ENCODE measurements at regions not wholly inside any gene's neighbourhood (a gene's known extent, or its start where the extent isn't known, plus 50 kb on each side); places are given as distances from the start of the nearest gene placed in this dataset.

DNA sequence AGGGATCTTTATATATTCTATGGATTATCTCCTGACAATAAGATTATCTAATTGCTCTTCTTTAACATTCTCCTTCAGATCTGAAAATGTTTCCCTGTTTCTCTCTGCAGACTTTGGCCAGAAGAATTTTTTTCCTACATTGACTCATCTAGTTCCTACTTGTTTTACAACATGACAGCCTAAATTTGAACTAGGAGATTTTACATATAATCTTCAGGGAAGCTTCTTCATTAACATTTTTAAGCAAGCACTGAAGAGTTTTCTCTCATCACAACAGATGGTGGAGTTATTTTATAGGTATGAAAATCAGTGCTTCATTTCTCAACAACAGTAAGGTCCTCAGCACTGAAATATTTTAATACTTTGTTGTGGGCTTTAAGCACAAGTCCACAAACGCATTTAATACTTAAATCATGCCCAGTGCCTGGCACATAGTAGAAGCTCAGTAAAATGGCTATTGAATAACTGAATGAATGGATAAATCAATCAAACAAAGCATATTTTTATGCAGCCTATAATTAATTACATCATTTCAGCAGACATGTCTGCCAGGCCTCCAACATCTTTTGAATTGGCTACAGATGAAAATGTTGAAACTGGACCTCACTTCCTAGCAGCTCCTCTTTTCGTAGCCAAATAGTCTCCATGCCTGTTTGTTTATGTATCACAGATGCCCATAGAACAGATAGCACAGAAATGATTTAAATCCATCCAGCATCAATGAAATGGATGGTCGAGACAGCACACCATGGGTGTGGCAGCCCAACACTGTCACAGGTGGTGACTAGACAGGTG is 117.3 kb upstream of the POU2AF2 start:
- no peak overlapping the region for H3K4me3 ChIP-seq (ENCODE audit: low read depth, low read length)
- in situ Hi-C loops (cut with HindIII; ENCODE audit: low sequenced_read_pairs) = no loop called here
- TF ChIP-seq, protein P1, sequence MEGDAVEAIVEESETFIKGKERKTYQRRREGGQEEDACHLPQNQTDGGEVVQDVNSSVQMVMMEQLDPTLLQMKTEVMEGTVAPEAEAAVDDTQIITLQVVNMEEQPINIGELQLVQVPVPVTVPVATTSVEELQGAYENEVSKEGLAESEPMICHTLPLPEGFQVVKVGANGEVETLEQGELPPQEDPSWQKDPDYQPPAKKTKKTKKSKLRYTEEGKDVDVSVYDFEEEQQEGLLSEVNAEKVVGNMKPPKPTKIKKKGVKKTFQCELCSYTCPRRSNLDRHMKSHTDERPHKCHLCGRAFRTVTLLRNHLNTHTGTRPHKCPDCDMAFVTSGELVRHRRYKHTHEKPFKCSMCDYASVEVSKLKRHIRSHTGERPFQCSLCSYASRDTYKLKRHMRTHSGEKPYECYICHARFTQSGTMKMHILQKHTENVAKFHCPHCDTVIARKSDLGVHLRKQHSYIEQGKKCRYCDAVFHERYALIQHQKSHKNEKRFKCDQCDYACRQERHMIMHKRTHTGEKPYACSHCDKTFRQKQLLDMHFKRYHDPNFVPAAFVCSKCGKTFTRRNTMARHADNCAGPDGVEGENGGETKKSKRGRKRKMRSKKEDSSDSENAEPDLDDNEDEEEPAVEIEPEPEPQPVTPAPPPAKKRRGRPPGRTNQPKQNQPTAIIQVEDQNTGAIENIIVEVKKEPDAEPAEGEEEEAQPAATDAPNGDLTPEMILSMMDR (IDR thresholded peaks at IDR 0.05; ENCODE audit: low read depth, low read length) = no peak
- no peak for DNase-seq (ENCODE audit: low read depth, low spot score)

- H3K4me3 ChIP-seq (ENCODE audit: low read depth, low read length) = no peak overlapping the region
- DNase-seq (ENCODE audit: low read depth, low spot score) = no peak
- in situ Hi-C loops (cut with HindIII; ENCODE audit: low sequenced_read_pairs) = no loop called here
- TF ChIP-seq, protein P1 (IDR thresholded peaks at IDR 0.05; ENCODE audit: low read depth, low read length) = no peak
These were observed 120.8 kb upstream of the POU2AF2 start for GRCh38 chr11:111124724-111125123.

DNA sequence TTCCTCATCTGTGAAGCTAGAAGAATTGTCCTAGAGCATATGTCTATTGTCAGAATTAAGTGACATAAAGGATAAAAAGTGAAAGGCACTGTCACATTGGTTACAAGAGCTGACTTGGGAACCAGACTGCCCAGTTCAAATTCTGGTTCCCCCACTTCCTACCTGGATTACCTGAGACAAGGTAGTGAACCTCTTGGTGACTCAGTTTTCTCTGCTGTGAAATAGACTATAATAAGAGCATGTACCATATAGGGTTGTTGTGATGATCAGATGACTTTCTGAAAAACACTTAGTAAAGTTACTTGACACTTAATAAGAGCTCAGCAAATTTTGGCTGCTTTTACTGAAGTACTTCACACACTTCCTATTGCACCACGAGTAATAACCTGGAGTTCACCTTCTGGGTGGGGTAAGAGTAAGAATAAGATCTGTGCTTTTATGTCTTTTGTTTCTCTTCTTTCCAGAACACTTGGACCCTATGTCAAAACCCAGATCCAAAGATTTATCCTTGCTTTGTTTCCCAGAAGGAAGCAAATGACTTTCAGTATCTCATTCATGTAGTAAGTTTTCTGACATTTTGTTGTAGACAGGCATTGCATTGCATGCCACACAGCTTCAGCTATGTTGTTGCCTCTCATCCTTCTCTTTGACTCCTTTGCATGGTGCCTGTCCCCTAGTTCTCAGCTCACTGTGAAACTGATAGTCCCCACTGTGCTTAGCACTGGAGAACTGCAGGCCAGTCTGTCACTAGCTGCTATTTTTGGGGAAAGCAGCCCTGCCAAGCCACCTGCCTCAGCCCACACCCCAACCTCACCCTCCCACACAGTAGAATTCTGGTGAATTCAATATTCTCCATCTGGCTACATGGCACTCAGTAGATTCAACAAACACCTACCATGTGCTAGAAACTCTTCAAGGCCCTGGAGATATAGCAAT is 121.8 kb upstream of the POU2AF2 start:
- no peak for DNase-seq (ENCODE audit: low read depth, low spot score)
- in situ Hi-C loops (cut with HindIII; ENCODE audit: low sequenced_read_pairs) = no loop called here

GRCh38 chr11:111120696-111121302 is 124.7 kb upstream of the POU2AF2 start:
- no peak for DNase-seq (ENCODE audit: low read depth, low spot score)
- H3K4me3 ChIP-seq (ENCODE audit: low read depth, low read length) = no peak overlapping the region
- TF ChIP-seq, protein P1 (IDR thresholded peaks at IDR 0.05; ENCODE audit: low read depth, low read length) = no peak
- in situ Hi-C loops (cut with HindIII; ENCODE audit: low sequenced_read_pairs) = no loop called here

More for the DNA sequence above, 121.8 kb upstream of the POU2AF2 start:
- H3K4me3 ChIP-seq (ENCODE audit: low read depth, low read length) = no peak overlapping the region
- TF ChIP-seq, protein P1 (IDR thresholded peaks at IDR 0.05; ENCODE audit: low read depth, low read length) = no peak

DNA sequence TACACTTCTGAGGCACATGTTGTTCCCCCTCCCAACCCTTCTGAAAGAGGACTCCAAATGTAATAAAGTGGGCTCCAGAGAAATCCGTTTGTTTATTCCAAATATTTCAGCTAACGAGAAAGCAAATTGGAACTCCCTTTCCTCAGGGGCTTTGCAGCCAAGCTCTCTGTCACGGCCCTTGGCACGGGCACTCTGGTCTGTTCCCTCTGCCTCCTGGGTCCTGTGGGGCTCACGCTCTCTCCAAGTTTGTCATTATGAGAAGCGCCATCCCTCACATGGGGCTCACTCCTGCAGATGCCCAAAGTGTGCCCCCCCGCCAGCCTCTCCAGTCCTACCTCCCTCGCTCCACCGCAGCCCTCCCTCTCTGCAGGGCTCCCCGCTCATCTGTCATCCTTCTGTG is 125.4 kb upstream of the POU2AF2 start:
- no peak overlapping the region for H3K4me3 ChIP-seq (ENCODE audit: low read depth, low read length)
- DNase-seq (ENCODE audit: low read depth, low spot score) = peak; percentile 1
- TF ChIP-seq, protein P1 (IDR thresholded peaks at IDR 0.05; ENCODE audit: low read depth, low read length) = no peak
- in situ Hi-C loops (cut with HindIII; ENCODE audit: low sequenced_read_pairs) = no loop called here

- peak; percentile 44 for DNase-seq (ENCODE audit: low read depth, low spot score)
- H3K4me3 ChIP-seq (ENCODE audit: low read depth, low read length) = no peak overlapping the region
- in situ Hi-C loops (cut with HindIII; ENCODE audit: low sequenced_read_pairs) = no loop called here
- TF ChIP-seq, protein P1 (IDR thresholded peaks at IDR 0.05; ENCODE audit: low read depth, low read length) = no peak
These were observed 125.8 kb upstream of the POU2AF2 start for GRCh38 chr11:111119751-111120150.
